ENCODE measurements at regions not wholly inside any gene's neighbourhood (a gene's known extent, or its start where the extent isn't known, plus 50 kb on each side); places are given as distances from the start of the nearest gene placed in this dataset.

GRCh38 chr7:131186816-131187215 is 140.9 kb upstream of the MKLN1 start:
- TF ChIP-seq CTCF (IDR thresholded peaks at IDR 0.05) (peak in 1 of 6 experiments; percentile 23), POLR2A (IDR thresholded peaks at IDR 0.05) (peak in 1 of 2 donors; percentile 51)
